Smooth muscle cell (in vitro differentiated cells): ENCODE measurements at regions not wholly inside any gene's neighbourhood (a gene's known extent, or its start where the extent isn't known, plus 50 kb on each side); places are given as distances from the start of the nearest gene placed in this dataset.

Source experiments
- DNase-seq: peaks from one replicate; lab custom pipeline; 2025; ENCODE audit not compliant: unreplicated experiment; lab: John Stamatoyannopoulos, UW
- H2AFZ ChIP-seq: fragments of 200-600 bp; sonication (generic); 2 replicates; pipeline ENCODE4 v1.6.0; 2016; ENCODE audit warnings: antibody characterized with exemption, low read depth, mild to moderate bottlenecking
- H3F3A ChIP-seq: fragments of 200-600 bp; sonication (generic); 2 replicates; pipeline ENCODE4 v1.6.0; 2017; ENCODE audit warnings: antibody characterized with exemption, low read depth
- H3K27ac ChIP-seq: fragments of 200-600 bp; sonication (generic); 2 replicates; pipeline ENCODE4 v1.5.1; 2016; ENCODE audit warnings: low read depth, mild to moderate bottlenecking
- H3K27me3 ChIP-seq: fragments of 200-600 bp; sonication (generic); 2 replicates; pipeline ENCODE4 v1.6.1; 2016; ENCODE audit warnings: low read depth, mild to moderate bottlenecking
- H3K36me3 ChIP-seq: fragments of 200-600 bp; sonication (generic); 2 replicates; pipeline ENCODE4 v1.5.1; 2016; ENCODE audit warnings: low read depth
- H3K4me1 ChIP-seq: fragments of 200-600 bp; sonication (generic); 2 replicates; pipeline ENCODE4 v1.5.1; 2016; ENCODE audit warnings: low read depth
- H3K4me2 ChIP-seq: fragments of 200-600 bp; sonication (generic); 2 replicates; pipeline ENCODE4 v1.6.0; 2016; ENCODE audit warnings: mild to moderate bottlenecking
- H3K4me3 ChIP-seq: fragments of 200-600 bp; sonication (generic); 2 replicates; pipeline ENCODE4 v1.5.1; 2016; ENCODE audit warnings: mild to moderate bottlenecking
- H3K79me2 ChIP-seq: fragments of 200-600 bp; sonication (generic); 2 replicates; pipeline ENCODE4 v1.6.0; 2016; ENCODE audit warnings: low read depth, mild to moderate bottlenecking
- H3K9ac ChIP-seq: fragments of 200-600 bp; sonication (generic); 2 replicates; pipeline ENCODE4 v1.6.0; 2016; ENCODE audit warnings: low read depth
- H3K9me3 ChIP-seq: fragments of 200-600 bp; sonication (generic); replicated peaks from 2 replicates; pipeline ENCODE4 v1.5.1; 2016; ENCODE audit warnings: low read depth
- H4K20me1 ChIP-seq: fragments of 200-600 bp; sonication (generic); 2 replicates; pipeline ENCODE4 v1.6.0; 2016; ENCODE audit warnings: low read depth
- WGBS: methylation state at CpG from one replicate; pipeline ENCODE4 v1.1.7; 2016; ENCODE audit warnings: low lambda C conversion rate; 5-methylcytosine and 5-hydroxymethylcytosine counted together
- TF ChIP-seq, protein P1 (sequence below): fragments of 200-600 bp; sonication (generic); IDR thresholded peaks from 2 replicates; pipeline ENCODE4 v1.5.1; 2017; ENCODE audit warnings: borderline replicate concordance, mild to moderate bottlenecking, antibody characterized with exemption; ENCODE audit not compliant: insufficient read depth, poor library complexity, severe bottlenecking

GRCh38 chr7:13278020-13278419, 590.6 kb downstream of the ARL4A start:
- no peaks in the 10 kb centered on the region for H3F3A ChIP-seq
- no peak overlapping the region for H3K4me2 ChIP-seq
- no peak for DNase-seq
- H2AFZ ChIP-seq = no peak overlapping the region
- WGBS = 39% methylated on average over 3 of the region's 3 CpGs
- no peaks in the 10 kb centered on the region for H3K4me1 ChIP-seq
- no peaks in the 10 kb centered on the region for H3K79me2 ChIP-seq
- no peaks in the 10 kb centered on the region for H3K36me3 ChIP-seq
- TF ChIP-seq, protein P1, sequence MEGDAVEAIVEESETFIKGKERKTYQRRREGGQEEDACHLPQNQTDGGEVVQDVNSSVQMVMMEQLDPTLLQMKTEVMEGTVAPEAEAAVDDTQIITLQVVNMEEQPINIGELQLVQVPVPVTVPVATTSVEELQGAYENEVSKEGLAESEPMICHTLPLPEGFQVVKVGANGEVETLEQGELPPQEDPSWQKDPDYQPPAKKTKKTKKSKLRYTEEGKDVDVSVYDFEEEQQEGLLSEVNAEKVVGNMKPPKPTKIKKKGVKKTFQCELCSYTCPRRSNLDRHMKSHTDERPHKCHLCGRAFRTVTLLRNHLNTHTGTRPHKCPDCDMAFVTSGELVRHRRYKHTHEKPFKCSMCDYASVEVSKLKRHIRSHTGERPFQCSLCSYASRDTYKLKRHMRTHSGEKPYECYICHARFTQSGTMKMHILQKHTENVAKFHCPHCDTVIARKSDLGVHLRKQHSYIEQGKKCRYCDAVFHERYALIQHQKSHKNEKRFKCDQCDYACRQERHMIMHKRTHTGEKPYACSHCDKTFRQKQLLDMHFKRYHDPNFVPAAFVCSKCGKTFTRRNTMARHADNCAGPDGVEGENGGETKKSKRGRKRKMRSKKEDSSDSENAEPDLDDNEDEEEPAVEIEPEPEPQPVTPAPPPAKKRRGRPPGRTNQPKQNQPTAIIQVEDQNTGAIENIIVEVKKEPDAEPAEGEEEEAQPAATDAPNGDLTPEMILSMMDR = no peak
- H3K9ac ChIP-seq = no peak overlapping the region
- no peaks in the 10 kb centered on the region for H4K20me1 ChIP-seq
- no peak overlapping the region for H3K4me3 ChIP-seq
- H3K9me3 ChIP-seq = no peaks in the 10 kb centered on the region
- no peaks in the 10 kb centered on the region for H3K27me3 ChIP-seq
- H3K27ac ChIP-seq = no peak overlapping the region

GRCh38 chr7:13279854-13280435, 592.5 kb downstream of the ARL4A start:
- Histone ChIP-seq H3K27ac (no peak overlapping the region), H3K36me3 (no peaks in the 10 kb centered on the region), H3F3A (no peaks in the 10 kb centered on the region), H3K4me3 (no peak overlapping the region), H4K20me1 (no peaks in the 10 kb centered on the region), H3K9ac (no peak overlapping the region), H3K4me1 (no peaks in the 10 kb centered on the region), H2AFZ (no peak overlapping the region), H3K4me2 (no peak overlapping the region), H3K79me2 (no peaks in the 10 kb centered on the region), H3K27me3 (no peaks in the 10 kb centered on the region), H3K9me3 (no peaks in the 10 kb centered on the region)
- TF ChIP-seq, protein P1 = peak; percentile 54
- DNase-seq = no peak
- 37% methylated on average over 3 of the region's 3 CpGs for WGBS

DNA sequence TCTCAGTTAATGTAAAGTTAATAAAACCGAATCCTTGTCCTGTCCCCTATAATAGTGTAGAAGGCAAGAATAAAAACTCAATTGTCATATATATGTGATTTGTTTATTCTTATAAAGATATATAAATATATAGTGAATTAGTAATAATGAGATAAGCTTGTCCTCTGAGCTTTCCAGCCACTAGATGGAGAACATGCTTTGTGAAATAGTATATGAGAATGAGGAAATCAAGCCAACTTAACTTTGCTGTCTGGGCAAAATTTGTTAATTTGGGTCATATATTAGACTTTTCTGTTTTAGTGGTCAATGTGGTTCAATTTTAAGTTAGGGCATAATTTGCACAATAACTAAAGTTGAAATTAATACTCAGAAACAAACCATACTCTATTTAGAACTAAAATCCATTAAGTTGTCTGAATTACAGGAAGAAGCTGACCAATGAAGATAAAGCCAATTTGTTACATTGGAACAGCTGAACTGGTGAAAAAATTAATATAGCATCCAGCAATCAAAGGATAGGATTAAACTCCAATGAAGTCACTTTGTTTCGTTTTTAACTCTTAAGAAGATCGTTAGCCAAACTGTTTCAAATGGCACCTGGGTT, 595.0 kb downstream of the ARL4A start:
- Histone ChIP-seq H3K79me2 (no peaks in the 10 kb centered on the region), H2AFZ (no peak overlapping the region), H3K4me2 (no peak overlapping the region), H3K4me3 (no peak overlapping the region), H3K36me3 (no peaks in the 10 kb centered on the region), H4K20me1 (no peaks in the 10 kb centered on the region), H3K27me3 (no peaks in the 10 kb centered on the region), H3K27ac (no peak overlapping the region), H3K9me3 (no peaks in the 10 kb centered on the region), H3F3A (no peaks in the 10 kb centered on the region), H3K4me1 (no peaks in the 10 kb centered on the region), H3K9ac (no peak overlapping the region)
- TF ChIP-seq, protein P1 = peak; percentile 61
- no peak for DNase-seq
- WGBS = 75% methylated on average over 3 of the region's 3 CpGs

DNA sequence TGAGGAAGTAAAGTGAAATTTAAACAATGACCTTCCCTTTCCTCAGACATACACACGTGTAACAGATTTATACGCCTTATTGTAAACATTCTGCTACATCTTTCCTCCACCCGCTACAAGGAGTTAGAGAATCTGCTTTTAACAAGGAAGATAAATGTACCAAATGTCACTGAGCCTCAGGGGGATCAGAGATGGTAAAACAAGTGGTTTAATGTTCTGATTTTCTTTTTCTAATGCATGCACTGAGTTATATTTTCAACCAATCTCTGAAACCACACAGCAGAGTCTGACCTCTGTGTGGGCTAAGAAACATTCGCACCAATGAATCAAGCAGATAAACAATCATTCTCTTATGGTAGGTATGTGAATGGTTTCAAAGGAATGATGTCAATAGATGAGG, 599.5 kb downstream of the ARL4A start:
- Histone ChIP-seq H3K4me1 (no peaks in the 10 kb centered on the region), H3K9ac (no peak overlapping the region), H3K4me3 (no peak overlapping the region), H4K20me1 (no peaks in the 10 kb centered on the region), H3F3A (no peaks in the 10 kb centered on the region), H3K9me3 (no peaks in the 10 kb centered on the region), H3K27ac (no peak overlapping the region), H3K4me2 (no peak overlapping the region), H2AFZ (no peak overlapping the region), H3K79me2 (no peaks in the 10 kb centered on the region), H3K27me3 (no peaks in the 10 kb centered on the region), H3K36me3 (no peaks in the 10 kb centered on the region)
- DNase-seq = no peak
- TF ChIP-seq, protein P1 = no peak
- 74% methylated on average over 4 of the region's 4 CpGs for WGBS
